Right lobe of liver (tissue), 6 donors: ENCODE measurements at regions not wholly inside any gene's neighbourhood (a gene's known extent, or its start where the extent isn't known, plus 50 kb on each side); places are given as distances from the start of the nearest gene placed in this dataset.
A peak's percentile ranks its signal among the peaks of the same experiment; 100 is the strongest.

Source experiments
- ATAC-seq, 4 donors: fragments of 200-7000 bp; cut with Tn5 transposase; one replicate each; pipeline ENCODE4 v1.9.1; 2020; ENCODE audit warnings: mild to moderate bottlenecking in 4 of 4, moderate library complexity in 4 of 4
- DNase-seq, 3 donors: peaks; one replicate each; pipeline ENCODE4 v3.0.0-alpha.2; 2020
- H3K27ac ChIP-seq, 3 donors: fragments of 200-600 bp; one replicate each; pipeline ENCODE4 v1.8.0; 2022
- H3K27me3 ChIP-seq, 2 donors: fragments of 200-600 bp; one replicate each; pipeline ENCODE4 v1.8.0; 2022
- H3K36me3 ChIP-seq, 4 donors: fragments of 200-600 bp; sonication (generic) in 1 of 4; one replicate each; pipeline versions ENCODE4 v1.5.1 to v1.8.0; 2017 to 2022; ENCODE audit warnings: control low read depth in 1 of 4
- H3K4me1 ChIP-seq, 4 donors: fragments of 200-600 bp; sonication (generic) in 1 of 4; one replicate each; pipeline versions ENCODE4 v1.5.1 to v1.8.0; 2017 to 2022; ENCODE audit warnings: control low read depth in 1 of 4
- H3K4me3 ChIP-seq, 3 donors: fragments of 200-600 bp; one replicate each; pipeline ENCODE4 v1.8.0; 2022
- H3K9me3 ChIP-seq, 4 donors: fragments of 200-600 bp; sonication (generic) in 1 of 4; one replicate each; pipeline versions ENCODE4 v1.5.1 to v1.8.0; 2017 to 2022; ENCODE audit warnings: control low read depth in 1 of 4
- POLR2A ChIP-seq: fragments of 450-650 bp; IDR thresholded peaks from one replicate; pipeline ENCODE4 v1.6.1; 2017; ENCODE audit warnings: antibody characterized with exemption, mild to moderate bottlenecking
- WGBS: methylation state at CpG from one replicate; pipeline ENCODE4 v1.1.6; 2018; ENCODE audit warnings: low coverage, low lambda C conversion rate; ENCODE audit not compliant: insufficient coverage; ENCODE audit errors: missing lambda C conversion rate; 5-methylcytosine and 5-hydroxymethylcytosine counted together
- intact Hi-C, 2 donors: fragments of 100-400 bp; cut with DNase I; formaldehyde crosslinking; loops; one replicate each; pipeline versions ENCODE4 v1.11.2 to v1.14.1; 2022
- TF ChIP-seq, protein P1 (sequence below), 4 donors: fragments of 200-600 bp in 3 of 4; fragments of 450-650 bp in 1 of 4; IDR thresholded peaks; one replicate each; pipeline versions ENCODE4 v1.5.1 to v1.8.0; 2016 to 2022; ENCODE audit warnings: antibody characterized with exemption in 4 of 4, mild to moderate bottlenecking in 2 of 4
- donor health status: DM: no; HTN: yes; CAD: no.
- donor health status: DM: no; HTN: no; CAD: no.
- donor health status: DM: no; HTN: no; CAD: no.
- donor health status: DM: no; HTN: yes; CAD: no.
- donor health status: DM: no; HTN: yes; CAD: no.

GRCh38 chr6:170067181-170067641 lies 223.7 kb downstream of the DLL1 start:
- Histone ChIP-seq H3K27ac (no peak overlapping the region), H3K27me3 (no peaks in the 10 kb centered on the region), H3K36me3 (no peaks in the 10 kb centered on the region), H3K4me3 (no peak overlapping the region), H3K9me3 (no peaks in the 10 kb centered on the region), H3K4me1 (no peaks in the 10 kb centered on the region)
- 0% methylated on average over 1 of the region's 18 CpGs for WGBS
- DNase-seq (peak in 1 of 3 donors; percentile 32), ATAC-seq (peak in 1 of 4 donors; percentile 12)
- intact Hi-C loops, result no loop called here
- TF ChIP-seq, protein P1, sequence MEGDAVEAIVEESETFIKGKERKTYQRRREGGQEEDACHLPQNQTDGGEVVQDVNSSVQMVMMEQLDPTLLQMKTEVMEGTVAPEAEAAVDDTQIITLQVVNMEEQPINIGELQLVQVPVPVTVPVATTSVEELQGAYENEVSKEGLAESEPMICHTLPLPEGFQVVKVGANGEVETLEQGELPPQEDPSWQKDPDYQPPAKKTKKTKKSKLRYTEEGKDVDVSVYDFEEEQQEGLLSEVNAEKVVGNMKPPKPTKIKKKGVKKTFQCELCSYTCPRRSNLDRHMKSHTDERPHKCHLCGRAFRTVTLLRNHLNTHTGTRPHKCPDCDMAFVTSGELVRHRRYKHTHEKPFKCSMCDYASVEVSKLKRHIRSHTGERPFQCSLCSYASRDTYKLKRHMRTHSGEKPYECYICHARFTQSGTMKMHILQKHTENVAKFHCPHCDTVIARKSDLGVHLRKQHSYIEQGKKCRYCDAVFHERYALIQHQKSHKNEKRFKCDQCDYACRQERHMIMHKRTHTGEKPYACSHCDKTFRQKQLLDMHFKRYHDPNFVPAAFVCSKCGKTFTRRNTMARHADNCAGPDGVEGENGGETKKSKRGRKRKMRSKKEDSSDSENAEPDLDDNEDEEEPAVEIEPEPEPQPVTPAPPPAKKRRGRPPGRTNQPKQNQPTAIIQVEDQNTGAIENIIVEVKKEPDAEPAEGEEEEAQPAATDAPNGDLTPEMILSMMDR (IDR thresholded peaks at IDR 0.05), result no peak

GRCh38 chr6:170066679-170067078 lies 224.2 kb downstream of the DLL1 start:
- TF ChIP-seq, protein P1 (IDR thresholded peaks at IDR 0.05), result no peak
- no peak for TF ChIP-seq POLR2A
- DNase-seq (no peak), ATAC-seq (no peak)
- WGBS, result 71% methylated on average over 6 of the region's 8 CpGs
- Histone ChIP-seq H3K9me3 (no peaks in the 10 kb centered on the region), H3K4me3 (no peak overlapping the region), H3K36me3 (no peaks in the 10 kb centered on the region), H3K4me1 (no peaks in the 10 kb centered on the region), H3K27me3 (no peaks in the 10 kb centered on the region), H3K27ac (no peak overlapping the region)
- intact Hi-C loops, result no loop called here

GRCh38 chr6:170063851-170064602 lies 226.9 kb downstream of the DLL1 start:
- Histone ChIP-seq H3K27ac (no peak overlapping the region), H3K4me3 (no peak overlapping the region), H3K9me3 (no peaks in the 10 kb centered on the region), H3K4me1 (no peaks in the 10 kb centered on the region), H3K27me3 (no peaks in the 10 kb centered on the region), H3K36me3 (no peaks in the 10 kb centered on the region)
- DNase-seq (peak in 1 of 3 donors; percentile 17), ATAC-seq (no peak)
- TF ChIP-seq, protein P1 (IDR thresholded peaks at IDR 0.05), result no peak
- TF ChIP-seq POLR2A, result no peak
- 41% methylated on average over 6 of the region's 16 CpGs for WGBS
- intact Hi-C loops, result no loop called here

DNA sequence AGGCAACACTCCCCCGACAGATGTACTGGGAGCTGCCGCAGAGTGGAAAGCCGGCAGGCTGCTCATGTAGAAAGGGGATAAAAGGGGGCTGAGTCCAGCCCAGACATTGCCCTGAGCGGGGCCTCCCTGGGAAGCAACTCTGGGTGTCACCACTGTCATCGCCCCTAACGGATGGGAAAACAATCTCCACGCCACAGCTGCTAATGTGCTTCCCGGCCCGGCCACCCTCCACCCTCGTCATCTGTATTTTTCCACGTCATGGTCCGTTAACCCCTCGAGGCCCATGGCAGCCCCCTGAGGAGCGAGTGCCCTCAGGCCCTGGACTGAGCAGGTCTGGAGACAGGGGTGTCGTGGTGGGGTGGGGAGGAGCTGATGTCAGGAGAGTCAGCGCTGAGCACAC lies 227.4 kb downstream of the DLL1 start:
- intact Hi-C loops, result no loop called here
- ATAC-seq (no peak), DNase-seq (peak; percentile 10 to 49 (median 34))
- 0% methylated on average over 1 of the region's 16 CpGs for WGBS
- Histone ChIP-seq H3K4me3 (no peak overlapping the region), H3K36me3 (no peaks in the 10 kb centered on the region), H3K4me1 (no peaks in the 10 kb centered on the region), H3K27me3 (no peaks in the 10 kb centered on the region), H3K9me3 (no peaks in the 10 kb centered on the region), H3K27ac (no peak overlapping the region)
- TF ChIP-seq, protein P1 (IDR thresholded peaks at IDR 0.05), result no peak
- no peak for TF ChIP-seq POLR2A
